CD14-positive monocyte (primary cell): ENCODE measurements at regions not wholly inside any gene's neighbourhood (a gene's known extent, or its start where the extent isn't known, plus 50 kb on each side); places are given as distances from the start of the nearest gene placed in this dataset.

Source experiments
- DNase-seq, 3 donors: peaks; one replicate each; pipeline ENCODE4 v3.0.0-alpha.2; 2011 to 2022
- H2AFZ ChIP-seq: 2 replicates; pipeline ENCODE4 v1.6.0; 2012; ENCODE audit warnings: mild to moderate bottlenecking, low read depth, low read length, inconsistent platforms; ENCODE audit not compliant: insufficient read depth, poor library complexity, severe bottlenecking
- H3K27ac ChIP-seq, 2 donors: 1 replicate in 1 of 2; 2 replicates in 1 of 2; pipeline ENCODE4 v1.5.1; 2012 to 2013; ENCODE audit warnings: low read length in 2 of 2, control low read depth in 1 of 2, inconsistent platforms in 1 of 2, low read depth in 1 of 2, mild to moderate bottlenecking in 1 of 2
- H3K27me3 ChIP-seq, 2 donors: one replicate each; pipeline versions ENCODE4 v1.6.0 to v1.6.1; 2011 to 2013; ENCODE audit warnings: low read length in 2 of 2; ENCODE audit not compliant: control insufficient read depth in 2 of 2, insufficient read depth in 2 of 2
- H3K36me3 ChIP-seq, 2 donors: replicated peaks in 1 of 2; 1 replicate in 1 of 2; 2 replicates in 1 of 2; pipeline versions ENCODE4 v1.5.1 to v1.6.1; 2012 to 2013; ENCODE audit warnings: low read length in 2 of 2, control low read depth in 1 of 2, inconsistent platforms in 1 of 2, mild to moderate bottlenecking in 1 of 2; ENCODE audit not compliant: insufficient read depth in 2 of 2, control insufficient read depth in 1 of 2
- H3K4me1 ChIP-seq, 2 donors: 1 replicate in 1 of 2; 2 replicates in 1 of 2; pipeline versions ENCODE4 v1.5.1 to v1.6.1; 2012 to 2013; ENCODE audit warnings: low read length in 2 of 2, control low read depth in 1 of 2, inconsistent platforms in 1 of 2, mild to moderate bottlenecking in 1 of 2, moderate library complexity in 1 of 2; ENCODE audit not compliant: insufficient read depth in 2 of 2, control insufficient read depth in 1 of 2
- H3K4me2 ChIP-seq: replicated peaks from 2 replicates; pipeline ENCODE3; 2012; ENCODE audit warnings: low read length, moderate library complexity, mild to moderate bottlenecking; ENCODE audit not compliant: poor library complexity, severe bottlenecking; ENCODE audit errors: extremely low read depth
- H3K4me3 ChIP-seq, 3 experiments: fragments of 200-600 bp in 1 of 3; sonication (generic) in 1 of 3; replicated peaks in 1 of 3; 1 replicate in 2 of 3; 2 replicates in 1 of 3; pipeline ENCODE4 v1.5.1; 2011 to 2013; ENCODE audit warnings: low read length in 3 of 3, mild to moderate bottlenecking in 3 of 3, control low read depth in 2 of 3, low read depth in 2 of 3, inconsistent platforms in 1 of 3, moderate library complexity in 1 of 3
- H3K79me2 ChIP-seq: 2 replicates; pipeline ENCODE4 v1.6.0; 2012; ENCODE audit warnings: mild to moderate bottlenecking, control low read depth, inconsistent platforms, low read length, moderate library complexity; ENCODE audit not compliant: insufficient read depth
- H3K9ac ChIP-seq: 2 replicates; pipeline ENCODE4 v1.6.0; 2017; ENCODE audit warnings: low read length, mild to moderate bottlenecking; ENCODE audit not compliant: insufficient read depth, poor library complexity, severe bottlenecking
- H3K9me3 ChIP-seq, 2 donors: replicated peaks in 1 of 2; 1 replicate in 1 of 2; 2 replicates in 1 of 2; pipeline versions ENCODE4 v1.5.1 to v1.6.1; 2012 to 2013; ENCODE audit warnings: low read length in 2 of 2, control low read depth in 1 of 2; ENCODE audit not compliant: control insufficient read depth in 1 of 2, insufficient read depth in 1 of 2
- H4K20me1 ChIP-seq: 2 replicates; pipeline ENCODE4 v1.6.0; 2012; ENCODE audit warnings: mild to moderate bottlenecking, low read length, control low read depth, moderate library complexity; ENCODE audit not compliant: insufficient read depth
- H3K27ac Mint-ChIP-seq, 7 donors: one replicate each; pipeline ENCODE4 v1.8.0; 2020; ENCODE audit warnings: mild to moderate bottlenecking in 7 of 7, mixed read lengths in 7 of 7, moderate library complexity in 6 of 7, inconsistent platforms in 2 of 7
- H3K27me3 Mint-ChIP-seq, 3 donors: one replicate each; pipeline ENCODE4 v1.8.0; 2021 to 2022; ENCODE audit warnings: low read depth in 3 of 3, mild to moderate bottlenecking in 3 of 3, mixed read lengths in 3 of 3, moderate library complexity in 3 of 3, inconsistent platforms in 1 of 3
- H3K36me3 Mint-ChIP-seq, 2 donors: one replicate each; pipeline ENCODE4 v1.8.0; 2020; ENCODE audit warnings: mixed read lengths in 2 of 2, inconsistent platforms in 1 of 2, mild to moderate bottlenecking in 1 of 2
- H3K4me1 Mint-ChIP-seq: one replicate; pipeline ENCODE4 v1.8.0; 2020; ENCODE audit warnings: mild to moderate bottlenecking, mixed read lengths
- H3K4me3 Mint-ChIP-seq, 2 donors: one replicate each; pipeline ENCODE4 v1.8.0; 2020; ENCODE audit warnings: mild to moderate bottlenecking in 2 of 2, mixed read lengths in 2 of 2, moderate library complexity in 1 of 2
- H3K9me3 Mint-ChIP-seq, 7 donors: one replicate each; pipeline ENCODE4 v1.8.0; 2020 to 2022; ENCODE audit warnings: mixed read lengths in 7 of 7, mild to moderate bottlenecking in 6 of 7, moderate library complexity in 6 of 7, inconsistent platforms in 2 of 7
- WGBS: methylation state at CpG from one replicate; pipeline ENCODE4 v1.1.5; 2013; ENCODE audit warnings: missing lambda C conversion rate; ENCODE audit not compliant: insufficient coverage; 5-methylcytosine and 5-hydroxymethylcytosine counted together
- intact Hi-C, 2 donors: fragments of 100-400 bp; cut with micrococcal nuclease; formaldehyde crosslinking; loops; one replicate each; pipeline versions ENCODE4 v1.15.0 to v1.15.1; 2023
- TF ChIP-seq, protein P1 (sequence below): fragments of 200-600 bp; IDR thresholded peaks from one replicate; pipeline ENCODE4 v1.8.0; 2022; ENCODE audit warnings: antibody characterized with exemption, mild to moderate bottlenecking

- Histone ChIP-seq H3K27ac (no peak overlapping the region), H4K20me1 (no peaks in the 10 kb centered on the region), H3K79me2 (no peaks in the 10 kb centered on the region), H3K36me3 (no peaks in the 10 kb centered on the region), H3K9me3 (peaks cover 11 to 16% of the 10 kb centered on the region in 2 donors), H3K4me2 (no peak overlapping the region), H3K27me3 (no peaks in the 10 kb centered on the region), H2AFZ (no peak overlapping the region), H3K4me1 (no peaks in the 10 kb centered on the region), H3K4me3 (no peak overlapping the region), H3K9ac (no peak overlapping the region)
- 20% methylated on average over 1 of the region's 3 CpGs for WGBS
- Mint-ChIP-seq H3K4me1 (no peaks in the 10 kb centered on the region), H3K9me3 (peaks cover 17 to 23% (median 19%) of the 10 kb centered on the region in 7 donors), H3K27me3 (peaks cover 0 to 2% (median 0%) of the 10 kb centered on the region in 3 donors), H3K36me3 (no peaks in the 10 kb centered on the region), H3K27ac (no peak overlapping the region), H3K4me3 (no peak overlapping the region)
- DNase-seq = no peak
- TF ChIP-seq, protein P1, sequence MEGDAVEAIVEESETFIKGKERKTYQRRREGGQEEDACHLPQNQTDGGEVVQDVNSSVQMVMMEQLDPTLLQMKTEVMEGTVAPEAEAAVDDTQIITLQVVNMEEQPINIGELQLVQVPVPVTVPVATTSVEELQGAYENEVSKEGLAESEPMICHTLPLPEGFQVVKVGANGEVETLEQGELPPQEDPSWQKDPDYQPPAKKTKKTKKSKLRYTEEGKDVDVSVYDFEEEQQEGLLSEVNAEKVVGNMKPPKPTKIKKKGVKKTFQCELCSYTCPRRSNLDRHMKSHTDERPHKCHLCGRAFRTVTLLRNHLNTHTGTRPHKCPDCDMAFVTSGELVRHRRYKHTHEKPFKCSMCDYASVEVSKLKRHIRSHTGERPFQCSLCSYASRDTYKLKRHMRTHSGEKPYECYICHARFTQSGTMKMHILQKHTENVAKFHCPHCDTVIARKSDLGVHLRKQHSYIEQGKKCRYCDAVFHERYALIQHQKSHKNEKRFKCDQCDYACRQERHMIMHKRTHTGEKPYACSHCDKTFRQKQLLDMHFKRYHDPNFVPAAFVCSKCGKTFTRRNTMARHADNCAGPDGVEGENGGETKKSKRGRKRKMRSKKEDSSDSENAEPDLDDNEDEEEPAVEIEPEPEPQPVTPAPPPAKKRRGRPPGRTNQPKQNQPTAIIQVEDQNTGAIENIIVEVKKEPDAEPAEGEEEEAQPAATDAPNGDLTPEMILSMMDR = no peak
- intact Hi-C loops = no loop called here
Measured at GRCh38 chr6:55994531-55994930, 119.1 kb upstream of the BMP5 start.

DNA sequence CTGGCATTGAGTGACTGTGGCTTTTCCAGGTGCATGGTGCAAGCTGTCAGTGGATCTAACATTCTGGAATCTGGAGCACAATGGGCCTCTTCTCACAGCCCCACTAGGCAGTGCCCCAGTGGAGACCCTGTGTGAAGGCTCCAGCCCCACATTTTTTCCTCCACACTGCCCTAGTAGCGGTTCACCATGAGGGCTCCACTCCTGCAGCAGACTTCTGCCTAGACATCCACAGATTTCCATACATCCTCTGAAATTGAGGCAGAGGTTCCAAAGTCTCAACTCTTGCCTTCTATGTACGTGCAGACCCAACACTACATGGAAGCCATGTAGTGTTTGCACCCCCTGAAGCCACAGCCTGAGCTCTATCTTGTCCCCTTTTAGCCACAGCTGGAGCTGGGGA, 118.0 kb upstream of the BMP5 start:
- Histone ChIP-seq H3K27me3 (no peaks in the 10 kb centered on the region), H3K9me3 (peaks cover 11 to 16% of the 10 kb centered on the region in 2 donors), H3K4me2 (no peak overlapping the region), H3K36me3 (no peaks in the 10 kb centered on the region), H3K4me3 (no peak overlapping the region), H2AFZ (no peak overlapping the region), H4K20me1 (no peaks in the 10 kb centered on the region), H3K9ac (no peak overlapping the region), H3K27ac (no peak overlapping the region), H3K79me2 (no peaks in the 10 kb centered on the region), H3K4me1 (no peaks in the 10 kb centered on the region)
- Mint-ChIP-seq H3K9me3 (peaks cover 17 to 23% (median 19%) of the 10 kb centered on the region in 7 donors), H3K4me3 (no peak overlapping the region), H3K4me1 (no peaks in the 10 kb centered on the region), H3K36me3 (no peaks in the 10 kb centered on the region), H3K27ac (no peak overlapping the region), H3K27me3 (peaks cover 0 to 2% (median 0%) of the 10 kb centered on the region in 3 donors)
- TF ChIP-seq, protein P1 = no peak
- 100% methylated on average over 1 of the region's 2 CpGs for WGBS
- intact Hi-C loops = no loop called here
- DNase-seq = no peak
